PC-3 (cell line): ENCODE measurements at regions not wholly inside any gene's neighbourhood (a gene's known extent, or its start where the extent isn't known, plus 50 kb on each side); places are given as distances from the start of the nearest gene placed in this dataset.
"Not testable (repeated sequence)": the region's sequence is repeated elsewhere in the genome, so short reads cannot be mapped to it uniquely, and the experiment has no call there.

Experiments used
- ATAC-seq: fragments of 200-7000 bp; cut with Tn5 transposase; 2 replicates; pipeline ENCODE4 v1.9.1; 2020; ENCODE audit warnings: mild to moderate bottlenecking, moderate library complexity
- BruUV-seq: library from RNA; stranded (reverse); fragments of 400-500 nt; replicated peaks from 2 replicates; lab custom pipeline; 2021; lab: Mats Ljungman, UMichigan
- CTCF ChIA-PET: fragments of 300-600 bp; sonication (Branson Sonifier 250); formaldehyde crosslinking; loops from one replicate; lab custom pipeline; 2022; ENCODE audit warnings: antibody characterized with exemption; lab: Charles Lee
- POLR2A ChIA-PET: fragments of 300-600 bp; sonication (Branson Sonifier 250); formaldehyde crosslinking; loops from one replicate; lab custom pipeline; 2022; ENCODE audit warnings: antibody characterized with exemption; ENCODE audit not compliant: unreplicated experiment; lab: Charles Lee
- DNase-seq: peaks from one replicate; pipeline ENCODE4 v3.0.0-alpha.2; 2015
- H2AFZ ChIP-seq: fragments of 300-600 bp; sonication (generic); 2 replicates; pipeline ENCODE4 v1.6.0; 2016; ENCODE audit warnings: antibody characterized with exemption, low read length
- H3F3A ChIP-seq: fragments of 300-600 bp; sonication (generic); one replicate; pipeline ENCODE4 v1.6.0; 2017; ENCODE audit warnings: antibody characterized with exemption, low read length, control low read depth, mild to moderate bottlenecking; ENCODE audit not compliant: unreplicated experiment
- H3K27ac ChIP-seq: fragments of 300-600 bp; sonication (generic); 2 replicates; pipeline ENCODE4 v1.5.1; 2016; ENCODE audit warnings: mild to moderate bottlenecking, low read length
- H3K27me3 ChIP-seq: fragments of 300-600 bp; sonication (generic); 2 replicates; pipeline ENCODE4 v1.6.1; 2016; ENCODE audit warnings: low read length, mixed read lengths
- H3K36me3 ChIP-seq: fragments of 300-600 bp; sonication (generic); 2 replicates; pipeline ENCODE4 v1.6.1; 2016; ENCODE audit warnings: low read depth, mixed run types, low read length, mixed read lengths
- H3K4me1 ChIP-seq: fragments of 300-600 bp; sonication (generic); 2 replicates; pipeline ENCODE4 v1.5.1; 2016; ENCODE audit warnings: low read length; ENCODE audit not compliant: insufficient read depth
- H3K4me2 ChIP-seq: fragments of 300-600 bp; sonication (generic); 2 replicates; pipeline ENCODE4 v1.6.0; 2016; ENCODE audit warnings: low read length
- H3K4me3 ChIP-seq: fragments of 300-600 bp; sonication (generic); 2 replicates; pipeline ENCODE4 v1.5.1; 2016; ENCODE audit warnings: mild to moderate bottlenecking, low read length, mixed read lengths
- H3K79me2 ChIP-seq: fragments of 300-600 bp; sonication (generic); 2 replicates; pipeline ENCODE4 v1.6.1; 2017; ENCODE audit warnings: low read length, mixed read lengths
- H3K9ac ChIP-seq: fragments of 300-600 bp; sonication (generic); 2 replicates; pipeline ENCODE4 v1.6.0; 2016; ENCODE audit warnings: mild to moderate bottlenecking, low read length
- H3K9me2 ChIP-seq: fragments of 300-600 bp; sonication (generic); replicated peaks from 2 replicates; pipeline ENCODE4 v1.6.1; 2016; ENCODE audit warnings: mixed run types, low read length, mixed read lengths
- H3K9me3 ChIP-seq: fragments of 300-600 bp; sonication (generic); 2 replicates; pipeline ENCODE4 v1.6.1; 2016; ENCODE audit warnings: low read length, mixed read lengths
- H4K20me1 ChIP-seq: fragments of 300-600 bp; sonication (generic); 2 replicates; pipeline ENCODE4 v1.6.1; 2016; ENCODE audit warnings: low read length, mixed read lengths
- EZH2 ChIP-seq: fragments of 300-600 bp; sonication (generic); IDR thresholded peaks from one replicate; pipeline ENCODE4 v1.6.1; 2017; ENCODE audit warnings: antibody characterized with exemption, mild to moderate bottlenecking, low read length; ENCODE audit not compliant: unreplicated experiment
- EZH2phosphoT487 ChIP-seq: fragments of 300-600 bp; sonication (generic); IDR thresholded peaks from 2 replicates; pipeline ENCODE4 v1.6.1; 2018; ENCODE audit warnings: mild to moderate bottlenecking, antibody characterized with exemption, low read length, borderline replicate concordance
- intact Hi-C: fragments of 100-400 bp; cut with micrococcal nuclease; formaldehyde crosslinking; loops from 2 replicates; pipeline ENCODE4 v1.9.0; 2023
- TF ChIP-seq, protein P1 (sequence below): fragments of 300-600 bp; sonication (generic); conservative IDR thresholded peaks from 2 replicates; pipeline ENCODE4 v1.5.1; 2017; ENCODE audit warnings: antibody characterized with exemption, low read depth, mild to moderate bottlenecking, low read length

- no peak overlapping the region for H3K27ac ChIP-seq
- no peaks in the 10 kb centered on the region for H3K9me3 ChIP-seq
- ATAC-seq (no peak), DNase-seq (no peak)
- no peaks in the 10 kb centered on the region for H3K79me2 ChIP-seq
- no peaks in the 10 kb centered on the region for H3K9me2 ChIP-seq
- intact Hi-C loops = loop anchor here (5.0 kb wide), 1 partner anchor 184 kb away; no protein-coding TSS in a partner anchor
- no peak overlapping the region for H3K4me3 ChIP-seq
- H4K20me1 ChIP-seq = no peaks in the 10 kb centered on the region
- ChIA-PET POLR2A (no interaction called here), CTCF (no interaction called here)
- H3F3A ChIP-seq = peaks cover 6% of the 10 kb centered on the region
- no peak overlapping the region for H3K9ac ChIP-seq
- TF ChIP-seq EZH2phosphoT487 (no peak), EZH2 (no peak)
- TF ChIP-seq, protein P1, sequence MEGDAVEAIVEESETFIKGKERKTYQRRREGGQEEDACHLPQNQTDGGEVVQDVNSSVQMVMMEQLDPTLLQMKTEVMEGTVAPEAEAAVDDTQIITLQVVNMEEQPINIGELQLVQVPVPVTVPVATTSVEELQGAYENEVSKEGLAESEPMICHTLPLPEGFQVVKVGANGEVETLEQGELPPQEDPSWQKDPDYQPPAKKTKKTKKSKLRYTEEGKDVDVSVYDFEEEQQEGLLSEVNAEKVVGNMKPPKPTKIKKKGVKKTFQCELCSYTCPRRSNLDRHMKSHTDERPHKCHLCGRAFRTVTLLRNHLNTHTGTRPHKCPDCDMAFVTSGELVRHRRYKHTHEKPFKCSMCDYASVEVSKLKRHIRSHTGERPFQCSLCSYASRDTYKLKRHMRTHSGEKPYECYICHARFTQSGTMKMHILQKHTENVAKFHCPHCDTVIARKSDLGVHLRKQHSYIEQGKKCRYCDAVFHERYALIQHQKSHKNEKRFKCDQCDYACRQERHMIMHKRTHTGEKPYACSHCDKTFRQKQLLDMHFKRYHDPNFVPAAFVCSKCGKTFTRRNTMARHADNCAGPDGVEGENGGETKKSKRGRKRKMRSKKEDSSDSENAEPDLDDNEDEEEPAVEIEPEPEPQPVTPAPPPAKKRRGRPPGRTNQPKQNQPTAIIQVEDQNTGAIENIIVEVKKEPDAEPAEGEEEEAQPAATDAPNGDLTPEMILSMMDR = no peak
- H3K36me3 ChIP-seq = no peaks in the 10 kb centered on the region
- peaks cover 34% of the 10 kb centered on the region for H3K4me1 ChIP-seq
- H3K4me2 ChIP-seq = no peak overlapping the region
- BruUV-seq = no TSS peak
- no peak overlapping the region for H2AFZ ChIP-seq
- no peaks in the 10 kb centered on the region for H3K27me3 ChIP-seq
Observed at GRCh38 chr6:100301731-100302130, 163.0 kb downstream of the SIM1 start.

GRCh38 chr6:100300221-100300736 lies 164.4 kb downstream of the SIM1 start:
- POLR2A ChIA-PET = no interaction called here
- peak overlapping the region; percentile 26; the same call in 1 of the 2 replicates for H3K9ac ChIP-seq
- intact Hi-C loops = loop anchor here (5.0 kb wide), 1 partner anchor 183 kb away; no protein-coding TSS in a partner anchor
- peak overlapping the region; percentile 41 for H3K4me3 ChIP-seq
- H3K9me3 ChIP-seq = no peaks in the 10 kb centered on the region
- peak; percentile 84 for ATAC-seq
- peak overlapping the region; percentile 93 for H3K27ac ChIP-seq
- TF ChIP-seq, protein P1 = no peak
- no peak for TF ChIP-seq EZH2
- no peak for TF ChIP-seq EZH2phosphoT487
- DNase-seq = peak; percentile 93
- peak overlapping the region; percentile 43; the same call in 1 of the 2 replicates for H2AFZ ChIP-seq
- no TSS peak for BruUV-seq
- H4K20me1 ChIP-seq = no peaks in the 10 kb centered on the region
- CTCF ChIA-PET = no interaction called here
- no peaks in the 10 kb centered on the region for H3K79me2 ChIP-seq
- H3K4me2 ChIP-seq = peak overlapping the region; percentile 75
- H3K36me3 ChIP-seq = no peaks in the 10 kb centered on the region
- H3K4me1 ChIP-seq = peaks cover 44% of the 10 kb centered on the region
- H3F3A ChIP-seq = peaks cover 6% of the 10 kb centered on the region
- H3K27me3 ChIP-seq = no peaks in the 10 kb centered on the region
- no peaks in the 10 kb centered on the region for H3K9me2 ChIP-seq

DNA sequence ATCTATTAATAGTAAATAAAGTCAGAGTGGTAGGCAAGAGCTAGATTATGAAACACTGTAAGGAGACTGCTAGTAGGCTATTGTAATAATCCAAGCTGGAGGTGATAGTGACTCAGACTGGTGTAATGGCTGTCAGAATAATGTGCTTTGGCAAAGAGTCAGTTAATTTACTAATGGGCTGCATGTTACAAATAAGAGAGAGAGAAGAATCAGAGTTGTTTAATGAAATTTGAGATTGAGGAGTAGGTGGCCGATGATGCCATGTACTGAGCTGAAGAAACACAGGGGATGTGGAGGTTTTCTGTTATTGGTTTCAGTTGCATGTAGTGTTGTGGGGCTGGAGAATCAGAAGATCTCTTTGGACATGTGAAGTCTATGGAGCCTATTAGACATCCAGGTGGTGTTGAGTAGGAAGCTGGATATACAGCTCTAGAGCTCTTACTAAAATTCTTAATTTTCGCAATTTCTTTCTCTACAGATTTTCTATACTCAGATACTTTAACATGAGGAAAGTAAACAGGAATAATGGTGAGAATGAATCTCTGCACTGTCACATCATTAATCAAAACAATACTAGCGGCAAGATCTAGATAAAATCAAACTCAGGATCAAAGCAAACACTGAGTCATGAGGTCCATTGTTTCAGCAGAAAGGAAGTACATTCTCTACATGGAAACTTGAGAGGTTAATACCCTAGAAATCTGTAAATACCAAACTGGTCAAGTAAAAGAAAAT lies 167.7 kb downstream of the SIM1 start:
- H3K9me3 ChIP-seq = no peaks in the 10 kb centered on the region
- H3K36me3 ChIP-seq = no peaks in the 10 kb centered on the region
- no peaks in the 10 kb centered on the region for H4K20me1 ChIP-seq
- H3K9me2 ChIP-seq = no peaks in the 10 kb centered on the region
- H3K4me1 ChIP-seq = peaks cover 53% of the 10 kb centered on the region
- intact Hi-C loops = no loop called here
- no TSS peak for BruUV-seq
- peak overlapping the region; percentile 73 for H3K4me2 ChIP-seq
- no peak overlapping the region for H2AFZ ChIP-seq
- TF ChIP-seq, protein P1 = no peak
- no peak for TF ChIP-seq EZH2
- TF ChIP-seq EZH2phosphoT487 = no peak
- peak; percentile 52 for ATAC-seq
- H3F3A ChIP-seq = peaks cover 6% of the 10 kb centered on the region
- CTCF ChIA-PET = no interaction called here
- no peaks in the 10 kb centered on the region for H3K27me3 ChIP-seq
- H3K4me3 ChIP-seq = peak overlapping the region; percentile 35; the same call in 1 of the 2 replicates
- no peaks in the 10 kb centered on the region for H3K79me2 ChIP-seq
- peak overlapping the region; percentile 32; the same call in 1 of the 2 replicates for H3K9ac ChIP-seq
- DNase-seq = peak; percentile 66
- POLR2A ChIA-PET = interaction anchor here (0.6 kb wide), 1 partner anchor 39 kb away, joined by 3 read pairs; no protein-coding TSS in a partner anchor
- H3K27ac ChIP-seq = peak overlapping the region; percentile 90

DNA sequence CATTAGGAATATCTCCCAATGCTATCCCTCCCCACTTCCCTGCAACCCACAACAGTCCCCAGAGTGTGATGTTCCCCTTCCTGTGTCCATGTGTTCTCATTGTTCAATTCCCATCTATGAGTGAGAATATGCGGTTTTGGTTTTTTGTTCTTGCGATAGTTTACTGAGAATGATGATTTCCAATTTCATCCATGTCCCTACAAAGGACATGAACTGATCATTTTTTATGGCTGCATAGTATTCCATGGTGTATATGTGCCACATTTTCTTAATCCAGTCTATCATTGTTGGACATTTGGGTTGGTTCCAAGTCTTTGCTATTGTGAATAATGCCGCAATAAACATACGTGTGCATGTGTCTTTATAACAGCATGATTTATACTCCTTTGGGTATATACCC lies 169.5 kb downstream of the SIM1 start:
- peaks cover 42% of the 10 kb centered on the region for H3K4me1 ChIP-seq

More for the DNA sequence above, 169.5 kb downstream of the SIM1 start:
- DNase-seq, H3K4me2 ChIP-seq, H3K27ac ChIP-seq, H3K9me3 ChIP-seq, H3K9me2 ChIP-seq, H3K9ac ChIP-seq, BruUV-seq, H3K27me3 ChIP-seq, H4K20me1 ChIP-seq, POLR2A ChIA-PET, H3K79me2 ChIP-seq, H3K4me3 ChIP-seq, H3F3A ChIP-seq, ATAC-seq, H2AFZ ChIP-seq, H3K36me3 ChIP-seq, CTCF ChIA-PET, intact Hi-C loops: not testable (repeated sequence)
